Endothelial cell of umbilical vein (primary cell): ENCODE measurements at regions not wholly inside any gene's neighbourhood (a gene's known extent, or its start where the extent isn't known, plus 50 kb on each side); places are given as distances from the start of the nearest gene placed in this dataset.
"Not testable (repeated sequence)": the region's sequence is repeated elsewhere in the genome, so short reads cannot be mapped to it uniquely, and the experiment has no call there.

ENCODE experiments used
- BruUV-seq: library from RNA; stranded (reverse); fragments of 400-500 nt; replicated peaks from 2 replicates; lab custom pipeline; 2021; lab: Mats Ljungman, UMichigan
- CTCF ChIA-PET: fragments of 300-600, 350-600 bp; sonication (Branson Sonifier 250); formaldehyde crosslinking; loops from one replicate; lab custom pipeline; 2021; ENCODE audit warnings: antibody characterized with exemption, inconsistent platforms; lab: Charles Lee
- POLR2A ChIA-PET: fragments of 300-600, 350-600 bp; sonication (Branson Sonifier 250); formaldehyde crosslinking; loops from one replicate; lab custom pipeline; 2021; ENCODE audit warnings: antibody characterized with exemption, inconsistent platforms; lab: Charles Lee
- DNase-seq: peaks from one replicate; pipeline ENCODE4 v3.0.0-alpha.2; 2011; ENCODE audit warnings: low read depth, low spot score
- FAIRE-seq: peaks from 2 replicates; lab custom pipeline; 2011; peaks lifted over from hg19 to GRCh38; lab: Jason Lieb, UNC
- H2AFZ ChIP-seq: 2 replicates; pipeline ENCODE4 v1.6.0; 2012; ENCODE audit warnings: low read depth, low read length, control low read depth, inconsistent platforms
- H3K27ac ChIP-seq: 2 replicates; pipeline ENCODE4 v1.5.1; 2011; ENCODE audit warnings: low read depth, mild to moderate bottlenecking, control low read depth, low read length, moderate library complexity; ENCODE audit not compliant: insufficient read depth
- H3K27me3 ChIP-seq, 2 experiments: 2 replicates each; pipeline versions ENCODE4 v1.6.0 to v1.6.1; 2011; ENCODE audit warnings: low read length in 2 of 2, mixed read lengths in 1 of 2; ENCODE audit not compliant: control insufficient read depth in 2 of 2, insufficient read depth in 2 of 2
- H3K36me3 ChIP-seq, 2 experiments: 2 replicates in 1 of 2; 3 replicates in 1 of 2; pipeline ENCODE4 v1.5.1; 2011; ENCODE audit warnings: low read length in 2 of 2, mild to moderate bottlenecking in 1 of 2, moderate library complexity in 1 of 2; ENCODE audit not compliant: control insufficient read depth in 2 of 2, insufficient read depth in 2 of 2; ENCODE audit errors: extremely low read depth in 1 of 2
- H3K4me1 ChIP-seq: 3 replicates; pipeline ENCODE4 v1.5.1; 2011; ENCODE audit warnings: mild to moderate bottlenecking, low read length; ENCODE audit not compliant: control insufficient read depth, insufficient read depth; ENCODE audit errors: extremely low read depth
- H3K4me2 ChIP-seq: 2 replicates; pipeline ENCODE4 v1.6.1; 2011; ENCODE audit warnings: low read length, control low read depth, mixed read lengths; ENCODE audit not compliant: insufficient read depth
- H3K4me3 ChIP-seq, 3 experiments: fragments of 200-600 bp in 1 of 3; sonication (generic), shearing (Covaris generic) in 1 of 3; replicated peaks in 1 of 3; 2 replicates each; pipeline ENCODE4 v1.5.1; 2011 to 2016; ENCODE audit warnings: control low read depth in 3 of 3, low read length in 3 of 3, mild to moderate bottlenecking in 2 of 3, inconsistent platforms in 1 of 3, low read depth in 1 of 3, moderate library complexity in 1 of 3; ENCODE audit not compliant: insufficient read depth in 1 of 3
- H3K79me2 ChIP-seq: 2 replicates; pipeline ENCODE4 v1.6.0; 2012; ENCODE audit warnings: low read length, inconsistent platforms; ENCODE audit not compliant: control insufficient read depth, insufficient read depth
- H3K9ac ChIP-seq: replicated peaks from 2 replicates; pipeline ENCODE3; 2011; ENCODE audit warnings: low read length, control low read depth; ENCODE audit not compliant: insufficient read depth; ENCODE audit errors: extremely low read depth
- H3K9me1 ChIP-seq: replicated peaks from 3 replicates; pipeline ENCODE4 v1.6.0; 2011; ENCODE audit warnings: mild to moderate bottlenecking, low read length; ENCODE audit not compliant: control insufficient read depth, insufficient read depth; ENCODE audit errors: extremely low read depth
- H3K9me3 ChIP-seq: replicated peaks from 2 replicates; pipeline ENCODE4 v1.5.1; 2012; ENCODE audit warnings: low read length, inconsistent platforms; ENCODE audit not compliant: control insufficient read depth, insufficient read depth
- H4K20me1 ChIP-seq: replicated peaks from 2 replicates; pipeline ENCODE3; 2011; ENCODE audit warnings: mild to moderate bottlenecking, low read length; ENCODE audit not compliant: control insufficient read depth, insufficient read depth; ENCODE audit errors: extremely low read depth
- EZH2 ChIP-seq: IDR thresholded peaks from 2 replicates; pipeline ENCODE4 v1.6.1; 2012; ENCODE audit warnings: borderline replicate concordance, low read depth, mild to moderate bottlenecking, moderate library complexity, low read length, inconsistent platforms; ENCODE audit not compliant: severe bottlenecking
- FOS ChIP-seq: IDR thresholded peaks from 2 replicates; pipeline ENCODE4 v1.6.1; 2011; ENCODE audit warnings: mild to moderate bottlenecking, low read length, moderate library complexity, borderline replicate concordance; ENCODE audit not compliant: insufficient read depth
- GATA2 ChIP-seq: IDR thresholded peaks from 2 replicates; pipeline ENCODE4 v1.7.0; 2011; ENCODE audit warnings: low read depth, mild to moderate bottlenecking, moderate library complexity, mixed read lengths, low read length; ENCODE audit not compliant: insufficient read length, insufficient read depth
- JUN ChIP-seq: IDR thresholded peaks from 2 replicates; pipeline ENCODE4 v1.6.1; 2011; ENCODE audit warnings: borderline replicate concordance, low read depth; ENCODE audit not compliant: insufficient read length, insufficient read depth
- MYC ChIP-seq: IDR thresholded peaks from one replicate; pipeline ENCODE4 v1.6.1; 2011; ENCODE audit warnings: mild to moderate bottlenecking, low read depth, low read length
- POLR2A ChIP-seq: IDR thresholded peaks from 2 replicates; pipeline ENCODE4 v1.6.1; 2012; ENCODE audit warnings: low read depth, mild to moderate bottlenecking, control low read depth, low read length
- POLR2AphosphoS5 ChIP-seq: IDR thresholded peaks from 2 replicates; pipeline ENCODE4 v1.6.1; 2012; ENCODE audit warnings: low read depth, mild to moderate bottlenecking, control low read depth, low read length, moderate library complexity; ENCODE audit not compliant: insufficient read depth
- dilution Hi-C: fragments of 300-500 bp; cut with MboI; formaldehyde crosslinking; loops from one replicate; pipeline ENCODE4 v1.15.0; 2019; ENCODE audit warnings: low sequenced_read_pairs; ENCODE audit not compliant: extremely low pct_ligation_motif_present
- intact Hi-C: fragments of 100-400 bp; cut with micrococcal nuclease; formaldehyde crosslinking; loops from one replicate; pipeline ENCODE4 v1.10.0; 2022
- TF ChIP-seq, protein P1 (sequence below): IDR thresholded peaks from 2 replicates; pipeline ENCODE4 v1.6.1; 2011; ENCODE audit not compliant: insufficient read depth, insufficient read length
- TF ChIP-seq, protein P2 (sequence below), 2 donors: IDR thresholded peaks; 1 replicate in 1 of 2; 2 replicates in 1 of 2; pipeline ENCODE4 v1.5.1; 2011; ENCODE audit warnings: low read length in 2 of 2, mild to moderate bottlenecking in 2 of 2, moderate library complexity in 2 of 2, control low read depth in 1 of 2, inconsistent platforms in 1 of 2, low read depth in 1 of 2; ENCODE audit not compliant: insufficient read depth in 1 of 2; ENCODE audit errors: extremely low read depth in 1 of 2

DNA sequence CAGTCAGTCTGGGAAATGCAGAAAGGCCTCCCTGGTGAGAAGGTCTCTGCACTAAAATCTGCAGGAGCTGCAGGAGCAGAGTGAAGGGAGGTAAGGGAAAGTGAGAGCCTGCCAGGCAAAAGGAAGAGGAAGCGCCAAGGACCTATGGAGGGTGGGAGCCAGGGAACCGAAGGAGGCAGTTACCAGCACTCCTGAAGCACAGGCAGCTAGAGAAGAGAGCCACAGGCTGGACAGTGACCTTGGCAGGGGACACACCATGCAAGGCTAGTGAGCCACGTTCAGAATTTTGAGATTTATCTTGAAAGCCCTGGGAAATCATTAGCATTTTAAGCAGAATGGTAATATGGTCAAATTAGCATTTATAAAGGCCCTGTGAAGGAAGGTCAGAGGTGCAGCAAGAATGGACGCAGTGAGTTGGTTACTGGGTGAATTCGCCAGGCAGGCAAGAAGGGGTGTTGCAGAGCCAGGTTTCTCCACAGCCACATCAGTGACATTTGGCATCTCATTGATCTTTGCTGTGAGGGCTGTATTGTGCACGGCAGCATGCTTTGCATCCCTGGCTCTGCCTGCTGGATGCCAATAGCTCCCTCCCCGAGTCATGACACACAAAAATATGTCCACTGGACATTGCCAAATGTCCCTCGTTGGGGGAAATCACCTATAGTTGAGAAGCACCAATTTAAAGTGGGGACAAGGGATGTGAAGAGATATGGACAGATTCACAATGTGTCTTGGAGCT, 54.7 kb upstream of the LANCL2 start:
- Histone ChIP-seq H2AFZ (no peak overlapping the region), H3K36me3 (no peaks in the 10 kb centered on the region), H3K9me3 (no peaks in the 10 kb centered on the region), H3K9ac (no peak overlapping the region), H3K79me2 (no peaks in the 10 kb centered on the region), H4K20me1 (no peaks in the 10 kb centered on the region), H3K27me3 (no peaks in the 10 kb centered on the region), H3K4me3 (no peak overlapping the region), H3K4me1 (no peaks in the 10 kb centered on the region), H3K9me1 (no peaks in the 10 kb centered on the region), H3K4me2 (no peak overlapping the region), H3K27ac (no peak overlapping the region)
- ChIA-PET CTCF (interaction anchor here (0.6 kb wide), 1 partner anchor 352 kb away, joined by 3 read pairs; no protein-coding TSS in a partner anchor), POLR2A (no interaction called here)
- DNase-seq (no peak), FAIRE-seq (no peak)
- intact Hi-C loops (no loop called here), dilution Hi-C loops (no loop called here)
- no TSS peak for BruUV-seq
- TF ChIP-seq MYC (no peak), POLR2AphosphoS5 (no peak), FOS (no peak), POLR2A (no peak), EZH2 (no peak), GATA2 (no peak), JUN (no peak)
- TF ChIP-seq, protein P1, sequence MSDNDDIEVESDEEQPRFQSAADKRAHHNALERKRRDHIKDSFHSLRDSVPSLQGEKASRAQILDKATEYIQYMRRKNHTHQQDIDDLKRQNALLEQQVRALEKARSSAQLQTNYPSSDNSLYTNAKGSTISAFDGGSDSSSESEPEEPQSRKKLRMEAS = no peak
- TF ChIP-seq, protein P2, sequence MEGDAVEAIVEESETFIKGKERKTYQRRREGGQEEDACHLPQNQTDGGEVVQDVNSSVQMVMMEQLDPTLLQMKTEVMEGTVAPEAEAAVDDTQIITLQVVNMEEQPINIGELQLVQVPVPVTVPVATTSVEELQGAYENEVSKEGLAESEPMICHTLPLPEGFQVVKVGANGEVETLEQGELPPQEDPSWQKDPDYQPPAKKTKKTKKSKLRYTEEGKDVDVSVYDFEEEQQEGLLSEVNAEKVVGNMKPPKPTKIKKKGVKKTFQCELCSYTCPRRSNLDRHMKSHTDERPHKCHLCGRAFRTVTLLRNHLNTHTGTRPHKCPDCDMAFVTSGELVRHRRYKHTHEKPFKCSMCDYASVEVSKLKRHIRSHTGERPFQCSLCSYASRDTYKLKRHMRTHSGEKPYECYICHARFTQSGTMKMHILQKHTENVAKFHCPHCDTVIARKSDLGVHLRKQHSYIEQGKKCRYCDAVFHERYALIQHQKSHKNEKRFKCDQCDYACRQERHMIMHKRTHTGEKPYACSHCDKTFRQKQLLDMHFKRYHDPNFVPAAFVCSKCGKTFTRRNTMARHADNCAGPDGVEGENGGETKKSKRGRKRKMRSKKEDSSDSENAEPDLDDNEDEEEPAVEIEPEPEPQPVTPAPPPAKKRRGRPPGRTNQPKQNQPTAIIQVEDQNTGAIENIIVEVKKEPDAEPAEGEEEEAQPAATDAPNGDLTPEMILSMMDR (IDR thresholded peaks at IDR 0.05; ENCODE audit: extremely low read depth in 1 of 2, insufficient read depth in 1 of 2, low read depth in 1 of 2, low read length in 2 of 2) = no peak

DNA sequence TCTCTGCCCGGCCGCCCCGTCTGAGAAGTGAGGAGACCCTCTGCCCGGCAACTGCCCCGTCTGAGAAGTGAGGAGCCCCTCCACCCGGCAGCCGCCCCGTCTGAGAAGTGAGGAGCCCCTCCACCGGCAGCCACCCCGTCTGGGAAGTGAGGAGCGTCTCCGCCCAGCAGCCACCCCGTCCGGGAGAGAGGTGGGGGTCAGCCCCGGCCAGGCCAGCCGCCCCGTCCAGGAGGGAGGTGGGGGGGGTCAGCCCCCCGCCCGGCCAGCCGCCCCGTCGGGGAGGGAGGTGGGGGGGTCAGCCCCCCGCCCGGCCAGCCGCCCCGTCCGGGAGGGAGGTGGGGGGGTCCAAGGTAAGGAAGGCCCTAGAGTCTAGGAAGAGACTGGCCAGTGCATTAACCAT, 53.2 kb upstream of the LANCL2 start:
- H3K4me1 ChIP-seq, H3K4me2 ChIP-seq, DNase-seq, CTCF ChIA-PET, H3K27ac ChIP-seq, H3K36me3 ChIP-seq, dilution Hi-C loops, H3K4me3 ChIP-seq, H3K27me3 ChIP-seq, H4K20me1 ChIP-seq, H3K9me3 ChIP-seq, H2AFZ ChIP-seq, H3K9me1 ChIP-seq, FAIRE-seq, BruUV-seq, H3K9ac ChIP-seq, intact Hi-C loops, POLR2A ChIA-PET, H3K79me2 ChIP-seq: not testable (repeated sequence)

DNA sequence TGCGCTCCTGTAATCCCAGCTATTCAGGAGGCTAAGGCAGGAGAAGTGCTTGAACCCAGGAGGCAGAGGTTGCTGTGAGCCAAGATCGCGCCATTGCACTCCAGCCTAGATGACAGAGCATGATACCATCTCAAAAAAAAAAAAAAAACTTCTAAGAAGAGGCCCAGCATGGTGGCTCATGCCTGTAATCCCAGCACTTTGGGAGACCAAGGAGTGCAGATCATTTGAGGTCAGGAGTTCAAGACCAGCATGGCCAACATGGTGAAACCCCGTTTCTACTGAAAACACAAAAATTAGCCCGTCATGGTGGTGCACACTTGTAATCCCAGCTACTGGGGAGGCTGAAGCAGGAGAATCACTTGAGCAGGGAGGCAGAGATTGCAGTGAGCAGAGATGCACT, 51.5 kb upstream of the LANCL2 start:
- FAIRE-seq, dilution Hi-C loops, POLR2A ChIA-PET, H3K9me1 ChIP-seq, H3K4me1 ChIP-seq, H3K27ac ChIP-seq, H3K9me3 ChIP-seq, H3K4me2 ChIP-seq, DNase-seq, H3K9ac ChIP-seq, H3K4me3 ChIP-seq, intact Hi-C loops, BruUV-seq, H3K79me2 ChIP-seq, H3K36me3 ChIP-seq, H4K20me1 ChIP-seq, H3K27me3 ChIP-seq, H2AFZ ChIP-seq: not testable (repeated sequence)
- CTCF ChIA-PET = interaction anchor here (1.1 kb wide), 1 partner anchor 102 kb away, joined by 3 read pairs; no protein-coding TSS in a partner anchor
